Loucy (cell line): ENCODE measurements at regions not wholly inside any gene's neighbourhood (a gene's known extent, or its start where the extent isn't known, plus 50 kb on each side); places are given as distances from the start of the nearest gene placed in this dataset.

Experiments used
- H2AFZ ChIP-seq: fragments of 200-600 bp; sonication (generic); 2 replicates; pipeline ENCODE4 v1.6.0; 2016; ENCODE audit warnings: antibody characterized with exemption, mild to moderate bottlenecking, low read length, moderate library complexity
- H3F3A ChIP-seq: fragments of 200-600 bp; 2 replicates; pipeline ENCODE4 v1.6.0; 2016; ENCODE audit warnings: antibody characterized with exemption, low read depth, mild to moderate bottlenecking
- H3K27me3 ChIP-seq: fragments of 200-600 bp; sonication (generic); 2 replicates; pipeline ENCODE4 v1.6.1; 2014; ENCODE audit warnings: low read length, mild to moderate bottlenecking; ENCODE audit not compliant: insufficient read depth, poor library complexity, severe bottlenecking
- H3K36me3 ChIP-seq: fragments of 200-600 bp; sonication (generic); 2 replicates; pipeline ENCODE4 v1.6.1; 2016; ENCODE audit warnings: low read length; ENCODE audit not compliant: insufficient read depth
- H3K4me1 ChIP-seq: fragments of 200-600 bp; sonication (generic); 2 replicates; pipeline ENCODE4 v1.5.1; 2014; ENCODE audit warnings: low read length, mild to moderate bottlenecking; ENCODE audit not compliant: insufficient read depth, poor library complexity, severe bottlenecking
- H3K4me2 ChIP-seq: fragments of 200-600 bp; sonication (generic); 2 replicates; pipeline ENCODE4 v1.6.0; 2014; ENCODE audit warnings: antibody characterized with exemption, low read length, low read depth, mild to moderate bottlenecking; ENCODE audit not compliant: poor library complexity, severe bottlenecking
- H3K4me3 ChIP-seq: fragments of 200-600 bp; sonication (generic); 2 replicates; pipeline ENCODE4 v1.5.1; 2014; ENCODE audit warnings: low read length, mild to moderate bottlenecking, mixed read lengths; ENCODE audit not compliant: poor library complexity, severe bottlenecking
- H3K79me2 ChIP-seq: fragments of 200-600 bp; sonication (generic); 2 replicates; pipeline ENCODE4 v1.6.1; 2014; ENCODE audit warnings: low read length; ENCODE audit not compliant: insufficient read depth
- H3K9ac ChIP-seq: fragments of 200-600 bp; sonication (generic); 2 replicates; pipeline ENCODE4 v1.6.0; 2014; ENCODE audit warnings: mild to moderate bottlenecking, low read depth, low read length, moderate library complexity; ENCODE audit not compliant: poor library complexity, severe bottlenecking
- H3K9me2 ChIP-seq: fragments of 200-600 bp; sonication (generic); replicated peaks from 2 replicates; pipeline ENCODE4 v1.6.1; 2016; ENCODE audit warnings: low read depth, low read length, mixed read lengths
- H3K9me3 ChIP-seq: fragments of 200-600 bp; sonication (generic); 2 replicates; pipeline ENCODE4 v1.6.1; 2014; ENCODE audit warnings: mild to moderate bottlenecking, antibody characterized with exemption, low read length, low read depth; ENCODE audit not compliant: insufficient read depth
- H4K20me1 ChIP-seq: fragments of 200-600 bp; sonication (generic); 2 replicates; pipeline ENCODE4 v1.6.0; 2014; ENCODE audit warnings: antibody characterized with exemption, low read length, mild to moderate bottlenecking; ENCODE audit not compliant: insufficient read depth, poor library complexity, severe bottlenecking
- EZH2phosphoT487 ChIP-seq: fragments of 200-600 bp; IDR thresholded peaks from 2 replicates; pipeline ENCODE4 v1.6.1; 2018; ENCODE audit warnings: antibody characterized with exemption, mild to moderate bottlenecking, moderate library complexity, borderline replicate concordance
- TF ChIP-seq, protein P1 (sequence below): fragments of 200-600 bp; sonication (generic); conservative IDR thresholded peaks from 2 replicates; pipeline ENCODE4 v1.5.1; 2014; ENCODE audit warnings: mild to moderate bottlenecking, antibody characterized with exemption, low read length

DNA sequence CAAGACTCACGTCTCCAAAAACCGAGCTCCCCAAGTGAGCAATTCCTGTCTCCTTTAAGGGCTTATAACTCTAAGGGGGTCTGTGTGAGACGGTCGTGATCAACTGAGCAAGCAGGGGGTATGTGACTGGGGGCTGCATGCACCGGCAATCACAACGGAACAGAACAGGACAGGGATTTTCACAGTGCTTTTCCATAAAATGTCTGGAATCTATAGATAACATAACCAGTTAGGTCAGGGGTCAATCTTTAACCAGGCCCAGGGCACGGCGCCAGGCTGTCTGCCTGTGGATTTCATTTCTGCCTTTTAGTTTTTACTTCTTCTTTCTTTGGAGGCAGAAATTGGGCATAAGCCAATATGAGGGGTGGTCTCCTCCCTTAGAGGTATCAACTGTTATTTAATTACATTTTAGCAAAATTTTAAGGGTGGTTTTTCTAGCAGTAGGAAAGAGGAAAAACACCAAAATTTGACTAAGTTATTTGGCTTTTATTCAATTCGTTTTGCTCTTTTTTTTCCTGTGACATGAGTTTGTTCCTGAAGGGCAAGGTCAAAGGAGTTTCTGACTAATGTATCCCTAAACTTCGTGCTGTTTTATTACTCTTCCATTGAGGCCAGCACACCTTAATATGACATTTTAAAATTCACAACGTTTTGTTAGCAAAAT is 121.4 kb upstream of the SEC61G start:
- no peaks in the 10 kb centered on the region for H3K27me3 ChIP-seq
- H3K36me3 ChIP-seq: no peaks in the 10 kb centered on the region
- no peaks in the 10 kb centered on the region for H4K20me1 ChIP-seq
- H3K4me3 ChIP-seq: no peak overlapping the region
- H3K4me1 ChIP-seq: no peaks in the 10 kb centered on the region
- TF ChIP-seq, protein P1, sequence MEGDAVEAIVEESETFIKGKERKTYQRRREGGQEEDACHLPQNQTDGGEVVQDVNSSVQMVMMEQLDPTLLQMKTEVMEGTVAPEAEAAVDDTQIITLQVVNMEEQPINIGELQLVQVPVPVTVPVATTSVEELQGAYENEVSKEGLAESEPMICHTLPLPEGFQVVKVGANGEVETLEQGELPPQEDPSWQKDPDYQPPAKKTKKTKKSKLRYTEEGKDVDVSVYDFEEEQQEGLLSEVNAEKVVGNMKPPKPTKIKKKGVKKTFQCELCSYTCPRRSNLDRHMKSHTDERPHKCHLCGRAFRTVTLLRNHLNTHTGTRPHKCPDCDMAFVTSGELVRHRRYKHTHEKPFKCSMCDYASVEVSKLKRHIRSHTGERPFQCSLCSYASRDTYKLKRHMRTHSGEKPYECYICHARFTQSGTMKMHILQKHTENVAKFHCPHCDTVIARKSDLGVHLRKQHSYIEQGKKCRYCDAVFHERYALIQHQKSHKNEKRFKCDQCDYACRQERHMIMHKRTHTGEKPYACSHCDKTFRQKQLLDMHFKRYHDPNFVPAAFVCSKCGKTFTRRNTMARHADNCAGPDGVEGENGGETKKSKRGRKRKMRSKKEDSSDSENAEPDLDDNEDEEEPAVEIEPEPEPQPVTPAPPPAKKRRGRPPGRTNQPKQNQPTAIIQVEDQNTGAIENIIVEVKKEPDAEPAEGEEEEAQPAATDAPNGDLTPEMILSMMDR: no peak
- TF ChIP-seq EZH2phosphoT487: no peak
- no peaks in the 10 kb centered on the region for H3K9me3 ChIP-seq
- no peaks in the 10 kb centered on the region for H3K79me2 ChIP-seq
- no peak overlapping the region for H3K9ac ChIP-seq
- no peak overlapping the region for H3K4me2 ChIP-seq
- H3K9me2 ChIP-seq: 0 out of 2 replicates have a peak, but pooled peaks cover 8% of the 10 kb centered on the region
- no peak overlapping the region for H2AFZ ChIP-seq
- no peaks in the 10 kb centered on the region for H3F3A ChIP-seq

- Histone ChIP-seq H3K9me2 (0 out of 2 replicates have a peak, but pooled peaks cover 8% of the 10 kb centered on the region), H3K4me1 (no peaks in the 10 kb centered on the region), H3F3A (no peaks in the 10 kb centered on the region), H2AFZ (no peak overlapping the region), H4K20me1 (no peaks in the 10 kb centered on the region), H3K4me3 (no peak overlapping the region), H3K79me2 (no peaks in the 10 kb centered on the region), H3K4me2 (no peak overlapping the region), H3K9ac (no peak overlapping the region), H3K36me3 (no peaks in the 10 kb centered on the region), H3K27me3 (no peaks in the 10 kb centered on the region), H3K9me3 (no peaks in the 10 kb centered on the region)
- TF ChIP-seq, protein P1: no peak
- TF ChIP-seq EZH2phosphoT487: no peak
These were observed 123.0 kb upstream of the SEC61G start for GRCh38 chr7:54881816-54882520.

GRCh38 chr7:54882694-54883093 is 123.7 kb upstream of the SEC61G start:
- TF ChIP-seq, protein P1: no peak
- TF ChIP-seq EZH2phosphoT487: no peak
- H4K20me1 ChIP-seq: no peaks in the 10 kb centered on the region

More at GRCh38 chr7:54882694-54883093, 123.7 kb upstream of the SEC61G start:
- Histone ChIP-seq H3F3A (no peaks in the 10 kb centered on the region), H3K4me3 (no peak overlapping the region), H3K9me3 (no peaks in the 10 kb centered on the region), H3K79me2 (no peaks in the 10 kb centered on the region), H3K36me3 (no peaks in the 10 kb centered on the region), H2AFZ (no peak overlapping the region), H3K9ac (no peak overlapping the region), H3K27me3 (no peaks in the 10 kb centered on the region), H3K4me1 (no peaks in the 10 kb centered on the region), H3K4me2 (no peak overlapping the region), H3K9me2 (0 out of 2 replicates have a peak, but pooled peaks cover 8% of the 10 kb centered on the region)
